Esophagus squamous epithelium (tissue), 4 donors: ENCODE measurements at regions not wholly inside any gene's neighbourhood (a gene's known extent, or its start where the extent isn't known, plus 50 kb on each side); places are given as distances from the start of the nearest gene placed in this dataset.

ENCODE experiments used
- CTCF ChIP-seq, 6 experiments: fragments of 450-650 bp in 4 of 6; fragments of 200-600 bp in 2 of 6; sonication (generic) in 2 of 6; IDR thresholded peaks; one replicate each; pipeline ENCODE4 v1.5.1; 2016 to 2019; ENCODE audit warnings: antibody characterized with exemption in 6 of 6, mild to moderate bottlenecking in 4 of 6, moderate library complexity in 4 of 6
- POLR2A ChIP-seq, 4 donors: fragments of 450-650 bp; IDR thresholded peaks; one replicate each; pipeline ENCODE4 v1.6.1; 2017; ENCODE audit warnings: antibody characterized with exemption in 4 of 4, mild to moderate bottlenecking in 4 of 4, moderate library complexity in 3 of 4

GRCh38 chrX:6852121-6852520 lies 295.4 kb upstream of the STS start:
- no peak for TF ChIP-seq CTCF (IDR thresholded peaks at IDR 0.05)
- no peak for TF ChIP-seq POLR2A (IDR thresholded peaks at IDR 0.05)
